Uterus (tissue), 3 donors: ENCODE measurements at regions not wholly inside any gene's neighbourhood (a gene's known extent, or its start where the extent isn't known, plus 50 kb on each side); places are given as distances from the start of the nearest gene placed in this dataset.

Source experiments
- DNase-seq, 2 donors: peaks; one replicate each; pipeline ENCODE4 v3.0.0-alpha.2; 2019 to 2020
- H3K27ac ChIP-seq, 2 donors: fragments of 200-600 bp; sonication (generic); 1 replicate in 1 of 2; 2 replicates in 1 of 2; pipeline ENCODE4 v1.5.1; 2016 to 2018
- H3K27me3 ChIP-seq, 2 donors: fragments of 200-600 bp; sonication (generic); one replicate each; pipeline ENCODE4 v1.5.1; 2018 to 2019; ENCODE audit warnings: control low read depth in 1 of 2
- H3K36me3 ChIP-seq, 2 donors: fragments of 200-600 bp; sonication (generic); one replicate each; pipeline ENCODE4 v1.5.1; 2019; ENCODE audit warnings: control low read depth in 1 of 2
- H3K4me1 ChIP-seq, 2 donors: fragments of 200-600 bp; sonication (generic); one replicate each; pipeline ENCODE4 v1.5.1; 2018 to 2019; ENCODE audit warnings: control low read depth in 1 of 2
- H3K4me3 ChIP-seq, 2 donors: fragments of 200-600 bp; sonication (generic); 1 replicate in 1 of 2; 2 replicates in 1 of 2; pipeline ENCODE4 v1.5.1; 2018 to 2019; ENCODE audit warnings: mild to moderate bottlenecking in 1 of 2
- H3K9me3 ChIP-seq, 2 donors: fragments of 200-600 bp; sonication (generic); one replicate each; pipeline ENCODE4 v1.5.1; 2019; ENCODE audit warnings: control low read depth in 1 of 2
- CTCF ChIP-seq, 4 experiments: fragments of 200-600 bp in 2 of 4; fragments of 450-650 bp in 2 of 4; sonication (generic) in 2 of 4; IDR thresholded peaks; one replicate each; pipeline ENCODE4 v1.5.1; 2016 to 2019; ENCODE audit warnings: antibody characterized with exemption in 4 of 4, mild to moderate bottlenecking in 2 of 4, moderate library complexity in 1 of 4
- POLR2A ChIP-seq, 2 donors: fragments of 450-650 bp; IDR thresholded peaks; one replicate each; pipeline ENCODE4 v1.6.1; 2016; ENCODE audit warnings: antibody characterized with exemption in 2 of 2, mild to moderate bottlenecking in 1 of 2, moderate library complexity in 1 of 2
- intact Hi-C: fragments of 100-400 bp; cut with DNase I; formaldehyde crosslinking; loops from one replicate; pipeline ENCODE4 v1.15.1; 2023; ENCODE audit warnings: low total_unique reads
- donor health status: DM: yes; HTN: yes; CAD: no.

- H3K27ac ChIP-seq = no peak overlapping the region
- intact Hi-C loops = no loop called here
- no peak for DNase-seq
- no peaks in the 10 kb centered on the region for H3K36me3 ChIP-seq
- no peaks in the 10 kb centered on the region for H3K9me3 ChIP-seq
- H3K27me3 ChIP-seq = no peaks in the 10 kb centered on the region
- no peak for TF ChIP-seq CTCF (IDR thresholded peaks at IDR 0.05)
- TF ChIP-seq POLR2A (IDR thresholded peaks at IDR 0.05) = no peak
- H3K4me1 ChIP-seq = no peaks in the 10 kb centered on the region
- H3K4me3 ChIP-seq = no peak overlapping the region
These were observed 201.8 kb upstream of the LRFN2 start for GRCh38 chr6:40788661-40789655.

- H3K36me3 ChIP-seq = no peaks in the 10 kb centered on the region
- H3K4me1 ChIP-seq = no peaks in the 10 kb centered on the region
- TF ChIP-seq POLR2A (IDR thresholded peaks at IDR 0.05) = no peak
- TF ChIP-seq CTCF (IDR thresholded peaks at IDR 0.05) = no peak
- no peaks in the 10 kb centered on the region for H3K27me3 ChIP-seq
- intact Hi-C loops = no loop called here
- no peak overlapping the region for H3K27ac ChIP-seq
- H3K9me3 ChIP-seq = no peaks in the 10 kb centered on the region
- H3K4me3 ChIP-seq = no peak overlapping the region
- DNase-seq = no peak
These were observed 195.2 kb upstream of the LRFN2 start for GRCh38 chr6:40782355-40782754.

GRCh38 chr6:40780637-40781036 lies 193.5 kb upstream of the LRFN2 start:
- Histone ChIP-seq H3K27ac (no peak overlapping the region), H3K27me3 (no peaks in the 10 kb centered on the region), H3K4me1 (no peaks in the 10 kb centered on the region), H3K4me3 (no peak overlapping the region), H3K9me3 (no peaks in the 10 kb centered on the region), H3K36me3 (no peaks in the 10 kb centered on the region)
- intact Hi-C loops = no loop called here
- no peak for DNase-seq
- TF ChIP-seq POLR2A (IDR thresholded peaks at IDR 0.05) (no peak), CTCF (IDR thresholded peaks at IDR 0.05) (no peak)

GRCh38 chr6:40779409-40779808 lies 192.2 kb upstream of the LRFN2 start:
- H3K36me3 ChIP-seq = no peaks in the 10 kb centered on the region
- no peak overlapping the region for H3K4me3 ChIP-seq
- no peaks in the 10 kb centered on the region for H3K9me3 ChIP-seq
- TF ChIP-seq POLR2A (IDR thresholded peaks at IDR 0.05) = no peak
- no peaks in the 10 kb centered on the region for H3K27me3 ChIP-seq
- intact Hi-C loops = no loop called here
- no peak overlapping the region for H3K27ac ChIP-seq
- no peak for DNase-seq
- no peaks in the 10 kb centered on the region for H3K4me1 ChIP-seq

- TF ChIP-seq POLR2A (IDR thresholded peaks at IDR 0.05) = no peak
- no peak for TF ChIP-seq CTCF (IDR thresholded peaks at IDR 0.05)
- DNase-seq = no peak
- intact Hi-C loops = no loop called here
- H3K9me3 ChIP-seq = no peaks in the 10 kb centered on the region
- H3K36me3 ChIP-seq = no peaks in the 10 kb centered on the region
- H3K27me3 ChIP-seq = no peaks in the 10 kb centered on the region
- H3K4me3 ChIP-seq = no peak overlapping the region
- no peak overlapping the region for H3K27ac ChIP-seq
- H3K4me1 ChIP-seq = no peaks in the 10 kb centered on the region
These were observed 191.8 kb upstream of the LRFN2 start for GRCh38 chr6:40778918-40779317.
